Astrocyte (in vitro differentiated cells and primary cell): ENCODE measurements at regions not wholly inside any gene's neighbourhood (a gene's known extent, or its start where the extent isn't known, plus 50 kb on each side); places are given as distances from the start of the nearest gene placed in this dataset.

Experiments used
- DNase-seq: peaks from one replicate; pipeline ENCODE4 v3.0.0-alpha.2; 2010; ENCODE audit warnings: low read depth
- FAIRE-seq: peaks from 2 replicates; lab custom pipeline; 2011; peaks lifted over from hg19 to GRCh38; lab: Jason Lieb, UNC
- H2AFZ ChIP-seq: 2 replicates; pipeline ENCODE4 v1.6.0; 2012; ENCODE audit warnings: low read depth, low read length, inconsistent platforms
- H3K27ac ChIP-seq: 2 replicates; pipeline ENCODE4 v1.5.1; 2011; ENCODE audit warnings: low read depth, low read length, inconsistent platforms
- H3K27me3 ChIP-seq: 2 replicates; pipeline ENCODE4 v1.6.0; 2011; ENCODE audit warnings: low read length, inconsistent platforms; ENCODE audit not compliant: insufficient read depth
- H3K36me3 ChIP-seq: 2 replicates; pipeline ENCODE4 v1.5.1; 2011; ENCODE audit warnings: low read length, inconsistent platforms; ENCODE audit not compliant: insufficient read depth
- H3K4me1 ChIP-seq: 2 replicates; pipeline ENCODE4 v1.5.1; 2011; ENCODE audit warnings: low read length, inconsistent platforms; ENCODE audit not compliant: insufficient read depth
- H3K4me2 ChIP-seq: 2 replicates; pipeline ENCODE4 v1.6.0; 2012; ENCODE audit warnings: low read length, inconsistent platforms
- H3K4me3 ChIP-seq: 2 replicates; pipeline ENCODE4 v1.5.1; 2011; ENCODE audit warnings: low read depth, mild to moderate bottlenecking, low read length, inconsistent platforms; ENCODE audit not compliant: insufficient read depth
- H3K79me2 ChIP-seq: 2 replicates; pipeline ENCODE4 v1.6.0; 2012; ENCODE audit warnings: mild to moderate bottlenecking, low read length, inconsistent platforms; ENCODE audit not compliant: insufficient read depth
- H3K9ac ChIP-seq: 2 replicates; pipeline ENCODE4 v1.6.0; 2012; ENCODE audit warnings: mild to moderate bottlenecking, low read length, inconsistent platforms
- H3K9me3 ChIP-seq: 2 replicates; pipeline ENCODE4 v1.5.1; 2012; ENCODE audit warnings: low read depth, mild to moderate bottlenecking, low read length, inconsistent platforms; ENCODE audit not compliant: insufficient read depth
- H4K20me1 ChIP-seq: 2 replicates; pipeline ENCODE4 v1.6.0; 2012; ENCODE audit warnings: low read length, inconsistent platforms; ENCODE audit not compliant: insufficient read depth
- H3K27ac Mint-ChIP-seq: one replicate; pipeline ENCODE4 v1.8.0; 2021; ENCODE audit warnings: mild to moderate bottlenecking, mixed read lengths; ENCODE audit not compliant: unreplicated experiment
- H3K27me3 Mint-ChIP-seq: one replicate; pipeline ENCODE4 v1.8.0; 2021; ENCODE audit warnings: low read depth, mixed read lengths; ENCODE audit not compliant: unreplicated experiment
- H3K36me3 Mint-ChIP-seq: one replicate; pipeline ENCODE4 v1.8.0; 2021; ENCODE audit warnings: low read depth, mixed read lengths; ENCODE audit not compliant: unreplicated experiment
- H3K4me1 Mint-ChIP-seq: one replicate; pipeline ENCODE4 v1.8.0; 2021; ENCODE audit warnings: low read depth, mixed read lengths; ENCODE audit not compliant: unreplicated experiment
- H3K4me3 Mint-ChIP-seq: one replicate; pipeline ENCODE4 v1.8.0; 2021; ENCODE audit warnings: mild to moderate bottlenecking, moderate library complexity, mixed read lengths; ENCODE audit not compliant: unreplicated experiment
- H3K9me3 Mint-ChIP-seq: one replicate; pipeline ENCODE4 v1.8.0; 2021; ENCODE audit warnings: mild to moderate bottlenecking, mixed read lengths; ENCODE audit not compliant: unreplicated experiment
- CTCF ChIP-seq: IDR thresholded peaks from 2 replicates; pipeline ENCODE4 v1.5.1; 2011; ENCODE audit warnings: low read depth, mild to moderate bottlenecking, inconsistent platforms, low read length, moderate library complexity; ENCODE audit not compliant: insufficient read depth
- EZH2 ChIP-seq: IDR thresholded peaks from 2 replicates; pipeline ENCODE4 v1.6.1; 2012; ENCODE audit warnings: mild to moderate bottlenecking, low read length, inconsistent platforms; ENCODE audit not compliant: insufficient read depth

- H3K36me3 Mint-ChIP-seq: no peaks in the 10 kb centered on the region
- no peak overlapping the region for H3K4me3 Mint-ChIP-seq
- H3K27me3 Mint-ChIP-seq: no peaks in the 10 kb centered on the region
- H3K4me3 ChIP-seq: no peak overlapping the region
- H3K27ac Mint-ChIP-seq: no peak overlapping the region
- H3K27ac ChIP-seq: no peak overlapping the region
- H3K4me1 Mint-ChIP-seq: no peaks in the 10 kb centered on the region
- no peaks in the 10 kb centered on the region for H3K79me2 ChIP-seq
- H2AFZ ChIP-seq: no peak overlapping the region
- H3K4me2 ChIP-seq: no peak overlapping the region
- no peak for DNase-seq
- no peak for FAIRE-seq
- no peaks in the 10 kb centered on the region for H3K36me3 ChIP-seq
- no peaks in the 10 kb centered on the region for H4K20me1 ChIP-seq
- no peaks in the 10 kb centered on the region for H3K4me1 ChIP-seq
- H3K9me3 Mint-ChIP-seq: no peaks in the 10 kb centered on the region
- no peaks in the 10 kb centered on the region for H3K27me3 ChIP-seq
- no peak overlapping the region for H3K9ac ChIP-seq
- H3K9me3 ChIP-seq: no peaks in the 10 kb centered on the region
- TF ChIP-seq EZH2 (no peak), CTCF (no peak)
Measured at GRCh38 chr1:196094821-196095220, 513.4 kb downstream of the KCNT2 start.

GRCh38 chr1:196091397-196092135 is 516.7 kb downstream of the KCNT2 start:
- FAIRE-seq: no peak
- no peak overlapping the region for H2AFZ ChIP-seq
- H3K4me2 ChIP-seq: no peak overlapping the region
- H3K27me3 Mint-ChIP-seq: no peaks in the 10 kb centered on the region
- H3K9me3 ChIP-seq: no peaks in the 10 kb centered on the region
- no peaks in the 10 kb centered on the region for H3K4me1 Mint-ChIP-seq
- no peaks in the 10 kb centered on the region for H3K9me3 Mint-ChIP-seq
- no peaks in the 10 kb centered on the region for H3K27me3 ChIP-seq
- no peak overlapping the region for H3K4me3 ChIP-seq
- H3K79me2 ChIP-seq: no peaks in the 10 kb centered on the region
- no peaks in the 10 kb centered on the region for H4K20me1 ChIP-seq
- no peaks in the 10 kb centered on the region for H3K4me1 ChIP-seq
- no peak overlapping the region for H3K27ac ChIP-seq
- H3K27ac Mint-ChIP-seq: no peak overlapping the region
- H3K36me3 Mint-ChIP-seq: no peaks in the 10 kb centered on the region
- H3K36me3 ChIP-seq: no peaks in the 10 kb centered on the region
- no peak overlapping the region for H3K9ac ChIP-seq
- H3K4me3 Mint-ChIP-seq: no peak overlapping the region
- no peak for DNase-seq
- TF ChIP-seq CTCF: no peak
- no peak for TF ChIP-seq EZH2

GRCh38 chr1:196090226-196090625 is 518.0 kb downstream of the KCNT2 start:
- Mint-ChIP-seq H3K9me3 (no peaks in the 10 kb centered on the region), H3K4me1 (no peaks in the 10 kb centered on the region), H3K4me3 (no peak overlapping the region), H3K36me3 (no peaks in the 10 kb centered on the region), H3K27me3 (no peaks in the 10 kb centered on the region), H3K27ac (no peak overlapping the region)
- no peak for FAIRE-seq
- H3K4me3 ChIP-seq: no peak overlapping the region
- H3K36me3 ChIP-seq: no peaks in the 10 kb centered on the region
- H3K79me2 ChIP-seq: no peaks in the 10 kb centered on the region
- no peak overlapping the region for H3K27ac ChIP-seq
- H3K9ac ChIP-seq: no peak overlapping the region
- no peaks in the 10 kb centered on the region for H3K4me1 ChIP-seq
- DNase-seq: no peak
- no peaks in the 10 kb centered on the region for H4K20me1 ChIP-seq
- no peak overlapping the region for H2AFZ ChIP-seq
- TF ChIP-seq CTCF: no peak
- TF ChIP-seq EZH2: no peak
- H3K27me3 ChIP-seq: no peaks in the 10 kb centered on the region
- no peaks in the 10 kb centered on the region for H3K9me3 ChIP-seq
- no peak overlapping the region for H3K4me2 ChIP-seq
